HepG2 (cell line): ENCODE measurements at regions not wholly inside any gene's neighbourhood (a gene's known extent, or its start where the extent isn't known, plus 50 kb on each side); places are given as distances from the start of the nearest gene placed in this dataset.

Experiments used
- ATAC-seq: fragments of 200-7000 bp; cut with Tn5 transposase; 3 replicates; pipeline ENCODE4 v1.9.1; 2020; ENCODE audit warnings: mild to moderate bottlenecking, moderate library complexity
- BruUV-seq: library from RNA; stranded (reverse); fragments of 400-500 nt; replicated peaks from 2 replicates; lab custom pipeline; 2021; lab: Mats Ljungman, UMichigan
- CTCF ChIA-PET: fragments of 300-600 bp; formaldehyde crosslinking; extraction: SDS; loops from one replicate; lab custom pipeline; 2021; ENCODE audit warnings: low total read pairs, inconsistent platforms, low intra/inter-chr PET ratio; lab: Yijun Ruan, JAX
- POLR2A ChIA-PET: fragments of 350-600 bp; sonication (Branson Sonifier 250); formaldehyde crosslinking; loops from one replicate; lab custom pipeline; 2020; ENCODE audit warnings: antibody characterized with exemption, inconsistent platforms; lab: Yijun Ruan, JAX
- DNase-seq: peaks from one replicate; pipeline ENCODE4 v3.0.0-alpha.2; 2015; ENCODE audit warnings: low spot score
- FAIRE-seq: peaks from 3 replicates; lab custom pipeline; 2011; peaks lifted over from hg19 to GRCh38; lab: Jason Lieb, UNC
- H2AFZ ChIP-seq: one replicate; pipeline ENCODE4 v1.6.1; 2011; ENCODE audit warnings: low read length, inconsistent platforms
- H3K27ac ChIP-seq: fragments of 300-600 bp; 3 replicates; pipeline ENCODE4 v1.8.0; 2011; ENCODE audit warnings: mixed run types, mild to moderate bottlenecking, mixed read lengths, low read length, inconsistent platforms; ENCODE audit not compliant: insufficient read depth; ENCODE audit errors: extremely low read length
- H3K27me3 ChIP-seq, 2 experiments: fragments of 200-600 bp in 1 of 2; 2 replicates in 1 of 2; 3 replicates in 1 of 2; pipeline versions ENCODE4 v1.6.0 to v1.8.0; 2011; ENCODE audit warnings: low read length in 2 of 2, mild to moderate bottlenecking in 2 of 2, moderate library complexity in 2 of 2, inconsistent platforms in 1 of 2; ENCODE audit not compliant: insufficient read depth in 2 of 2, control insufficient read depth in 1 of 2
- H3K36me3 ChIP-seq, 2 experiments: fragments of 200-600 bp in 1 of 2; replicated peaks in 1 of 2; 2 replicates in 1 of 2; 3 replicates in 1 of 2; pipeline versions ENCODE4 v1.5.1 to v1.8.0; 2011; ENCODE audit warnings: low read length in 2 of 2, inconsistent platforms in 1 of 2; ENCODE audit not compliant: insufficient read depth in 2 of 2, control insufficient read depth in 1 of 2
- H3K4me1 ChIP-seq: 2 replicates; pipeline ENCODE4 v1.5.1; 2012; ENCODE audit warnings: low read length, inconsistent platforms; ENCODE audit not compliant: insufficient read depth
- H3K4me2 ChIP-seq: 2 replicates; pipeline ENCODE4 v1.6.0; 2011; ENCODE audit warnings: low read depth, low read length, inconsistent platforms
- H3K4me3 ChIP-seq, 3 experiments: fragments of 200-600 bp in 1 of 3; sonication (generic), shearing (Covaris generic) in 1 of 3; replicated peaks in 1 of 3; 2 replicates each; pipeline ENCODE4 v1.5.1; 2011 to 2016; ENCODE audit warnings: low read length in 3 of 3, inconsistent platforms in 2 of 3, low read depth in 2 of 3, mild to moderate bottlenecking in 2 of 3, control low read depth in 1 of 3, mixed read lengths in 1 of 3; ENCODE audit not compliant: insufficient read depth in 1 of 3
- H3K79me2 ChIP-seq: one replicate; pipeline ENCODE4 v1.6.1; 2011; ENCODE audit warnings: low read length, inconsistent platforms; ENCODE audit not compliant: insufficient read depth
- H3K9ac ChIP-seq: 2 replicates; pipeline ENCODE4 v1.6.0; 2011; ENCODE audit warnings: mild to moderate bottlenecking, low read depth, low read length, inconsistent platforms; ENCODE audit not compliant: insufficient read depth
- H3K9me3 ChIP-seq: 2 replicates; pipeline ENCODE4 v1.5.1; 2012; ENCODE audit warnings: mild to moderate bottlenecking, low read length
- H4K20me1 ChIP-seq: 2 replicates; pipeline ENCODE4 v1.6.0; 2011; ENCODE audit warnings: inconsistent platforms, mild to moderate bottlenecking, low read length, moderate library complexity; ENCODE audit not compliant: insufficient read depth
- ZNF124 ChIP-seq: sonication (generic); formaldehyde crosslinking; IDR thresholded peaks from 2 replicates; pipeline ENCODE4 v1.4.0; 2020; ENCODE audit warnings: missing genetic modification reagents
- ZNF350 ChIP-seq: sonication (generic); formaldehyde crosslinking; IDR thresholded peaks from 2 replicates; pipeline ENCODE4 v1.4.0; 2020; ENCODE audit warnings: mild to moderate bottlenecking, low read depth, missing genetic modification reagents, borderline replicate concordance
- WGBS: methylation state at CpG from one replicate; pipeline ENCODE4 v1.1.6; 2017; ENCODE audit warnings: low lambda C conversion rate; 5-methylcytosine and 5-hydroxymethylcytosine counted together
- in situ Hi-C: cut with HindIII; loops from 2 replicates; pipeline ENCODE4 v1.10.0; 2017; ENCODE audit warnings: low pct_unique_long_range_greater_than_20kb; ENCODE audit not compliant: extremely low pct_ligation_motif_present
- intact Hi-C: fragments of 100-400 bp; cut with micrococcal nuclease; formaldehyde crosslinking; loops from one replicate; pipeline ENCODE4 v1.10.0; 2022; ENCODE audit not compliant: unreplicated experiment
- TF ChIP-seq, protein P1 (sequence below): sonication (generic); formaldehyde crosslinking; IDR thresholded peaks from 2 replicates; pipeline ENCODE4 v1.4.0; 2020; ENCODE audit warnings: missing genetic modification reagents, borderline replicate concordance
- TF ChIP-seq, protein P2 (sequence below): sonication (generic); formaldehyde crosslinking; IDR thresholded peaks from 2 replicates; pipeline ENCODE4 v1.8.1; 2023; ENCODE audit warnings: missing genetic modification reagents, inconsistent platforms, borderline replicate concordance

DNA sequence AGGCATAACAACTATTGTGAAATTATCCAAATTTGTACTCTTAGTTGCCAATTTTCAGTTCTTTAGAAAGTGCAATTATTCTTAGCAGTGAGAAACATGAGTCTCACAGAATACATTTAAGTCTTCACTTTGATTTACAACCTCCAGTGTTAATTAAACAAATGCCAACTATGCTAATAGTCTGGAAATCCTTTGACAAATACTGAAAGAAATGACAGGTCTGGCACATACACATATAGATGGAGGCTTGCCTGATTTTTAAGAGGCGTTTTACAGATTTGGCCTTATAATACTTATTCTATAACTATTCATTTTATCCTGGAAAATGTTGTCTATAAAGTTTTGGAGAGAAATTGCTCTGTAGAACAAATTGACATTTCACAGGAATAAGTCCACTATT is 320.1 kb downstream of the TRIML1 start (continued):
- TF ChIP-seq ZNF350 (CRISPR knock-in tag) = no peak
- TF ChIP-seq, protein P1, sequence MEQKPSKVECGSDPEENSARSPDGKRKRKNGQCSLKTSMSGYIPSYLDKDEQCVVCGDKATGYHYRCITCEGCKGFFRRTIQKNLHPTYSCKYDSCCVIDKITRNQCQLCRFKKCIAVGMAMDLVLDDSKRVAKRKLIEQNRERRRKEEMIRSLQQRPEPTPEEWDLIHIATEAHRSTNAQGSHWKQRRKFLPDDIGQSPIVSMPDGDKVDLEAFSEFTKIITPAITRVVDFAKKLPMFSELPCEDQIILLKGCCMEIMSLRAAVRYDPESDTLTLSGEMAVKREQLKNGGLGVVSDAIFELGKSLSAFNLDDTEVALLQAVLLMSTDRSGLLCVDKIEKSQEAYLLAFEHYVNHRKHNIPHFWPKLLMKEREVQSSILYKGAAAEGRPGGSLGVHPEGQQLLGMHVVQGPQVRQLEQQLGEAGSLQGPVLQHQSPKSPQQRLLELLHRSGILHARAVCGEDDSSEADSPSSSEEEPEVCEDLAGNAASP (CRISPR knock-in tag) = no peak
- TF ChIP-seq, all 625 proteins: peak for 0

DNA sequence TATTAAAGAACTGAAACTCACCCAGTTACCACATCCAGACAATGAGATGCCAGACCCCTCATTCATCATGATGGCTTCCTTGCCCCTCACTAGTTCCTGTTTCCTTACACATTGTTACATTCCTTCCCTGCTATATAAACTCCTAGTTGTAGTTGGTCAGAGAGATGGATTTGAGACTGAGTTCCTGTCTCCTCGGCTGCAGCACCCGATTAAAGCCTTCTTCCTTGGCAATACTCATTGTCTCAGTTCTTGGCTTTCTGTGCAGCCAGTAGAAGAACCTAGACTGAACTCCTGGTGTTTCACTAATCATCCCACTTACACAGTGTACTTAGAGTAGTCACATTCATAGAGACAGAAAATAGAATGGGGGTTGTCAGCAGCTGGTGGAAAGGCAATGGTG is 324.7 kb downstream of the TRIML1 start:
- CTCF ChIA-PET = no interaction called here
- whole genome bisulfite sequencing = 46% methylated on average over 2 of the region's 2 CpGs
- intact Hi-C loops = no loop called here

More for the DNA sequence above, 324.7 kb downstream of the TRIML1 start:
- TF ChIP-seq ZNF124 (CRISPR knock-in tag) = peak; percentile 96
- TF ChIP-seq, protein P2, sequence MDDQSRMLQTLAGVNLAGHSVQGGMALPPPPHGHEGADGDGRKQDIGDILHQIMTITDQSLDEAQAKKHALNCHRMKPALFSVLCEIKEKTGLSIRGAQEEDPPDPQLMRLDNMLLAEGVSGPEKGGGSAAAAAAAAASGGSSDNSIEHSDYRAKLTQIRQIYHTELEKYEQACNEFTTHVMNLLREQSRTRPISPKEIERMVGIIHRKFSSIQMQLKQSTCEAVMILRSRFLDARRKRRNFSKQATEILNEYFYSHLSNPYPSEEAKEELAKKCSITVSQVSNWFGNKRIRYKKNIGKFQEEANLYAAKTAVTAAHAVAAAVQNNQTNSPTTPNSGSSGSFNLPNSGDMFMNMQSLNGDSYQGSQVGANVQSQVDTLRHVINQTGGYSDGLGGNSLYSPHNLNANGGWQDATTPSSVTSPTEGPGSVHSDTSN (CRISPR knock-in tag) = no peak
- POLR2A ChIA-PET = no interaction called here
- no peak overlapping the region for H2AFZ ChIP-seq
- no peak overlapping the region for H3K4me2 ChIP-seq
- H3K36me3 ChIP-seq = no peaks in the 10 kb centered on the region
- in situ Hi-C loops = no loop called here
- FAIRE-seq (no peak), ATAC-seq (no peak), DNase-seq (no peak)
- H3K4me1 ChIP-seq = no peaks in the 10 kb centered on the region
- peaks cover 15% of the 10 kb centered on the region for H3K9me3 ChIP-seq
- no peak overlapping the region for H3K4me3 ChIP-seq
- H3K27ac ChIP-seq = no peak overlapping the region
- no peaks in the 10 kb centered on the region for H4K20me1 ChIP-seq
- no peak overlapping the region for H3K9ac ChIP-seq
- no peaks in the 10 kb centered on the region for H3K79me2 ChIP-seq
- H3K27me3 ChIP-seq = no peaks in the 10 kb centered on the region
- no TSS peak for BruUV-seq
